ENCODE measurements at regions not wholly inside any gene's neighbourhood (a gene's known extent, or its start where the extent isn't known, plus 50 kb on each side); places are given as distances from the start of the nearest gene placed in this dataset.

DNA sequence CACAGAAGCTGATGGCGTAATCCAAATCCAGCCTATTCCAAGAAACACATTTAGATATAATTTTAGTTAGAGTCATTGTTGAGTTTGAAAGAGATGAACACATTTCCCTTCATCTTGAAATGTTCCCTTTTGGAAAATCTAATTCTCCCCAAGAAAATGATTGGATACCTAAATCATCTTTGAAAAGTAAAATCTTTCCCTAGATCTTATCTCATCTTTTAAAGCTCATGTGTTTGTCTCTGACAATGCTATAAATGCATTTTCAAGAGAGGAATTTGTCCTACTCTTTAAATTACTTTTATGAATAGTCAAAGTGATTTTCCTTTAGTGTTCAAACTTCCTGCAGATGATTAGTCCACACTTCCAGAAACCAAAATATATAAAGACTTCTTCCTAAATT, 82.6 kb upstream of the CNTN6 start:
- H3K4me1 Mint-ChIP-seq (ENCODE audit: low read depth), result peaks cover 6% of the 10 kb centered on the region
- TF ChIP-seq, protein P1, sequence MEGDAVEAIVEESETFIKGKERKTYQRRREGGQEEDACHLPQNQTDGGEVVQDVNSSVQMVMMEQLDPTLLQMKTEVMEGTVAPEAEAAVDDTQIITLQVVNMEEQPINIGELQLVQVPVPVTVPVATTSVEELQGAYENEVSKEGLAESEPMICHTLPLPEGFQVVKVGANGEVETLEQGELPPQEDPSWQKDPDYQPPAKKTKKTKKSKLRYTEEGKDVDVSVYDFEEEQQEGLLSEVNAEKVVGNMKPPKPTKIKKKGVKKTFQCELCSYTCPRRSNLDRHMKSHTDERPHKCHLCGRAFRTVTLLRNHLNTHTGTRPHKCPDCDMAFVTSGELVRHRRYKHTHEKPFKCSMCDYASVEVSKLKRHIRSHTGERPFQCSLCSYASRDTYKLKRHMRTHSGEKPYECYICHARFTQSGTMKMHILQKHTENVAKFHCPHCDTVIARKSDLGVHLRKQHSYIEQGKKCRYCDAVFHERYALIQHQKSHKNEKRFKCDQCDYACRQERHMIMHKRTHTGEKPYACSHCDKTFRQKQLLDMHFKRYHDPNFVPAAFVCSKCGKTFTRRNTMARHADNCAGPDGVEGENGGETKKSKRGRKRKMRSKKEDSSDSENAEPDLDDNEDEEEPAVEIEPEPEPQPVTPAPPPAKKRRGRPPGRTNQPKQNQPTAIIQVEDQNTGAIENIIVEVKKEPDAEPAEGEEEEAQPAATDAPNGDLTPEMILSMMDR (IDR thresholded peaks at IDR 0.05), result no peak
- peaks cover 7% of the 10 kb centered on the region for H3K9me3 Mint-ChIP-seq (ENCODE audit: low read depth)
- no peaks in the 10 kb centered on the region for H3K27me3 Mint-ChIP-seq (ENCODE audit: low read depth)
- no peak overlapping the region for H3K27ac Mint-ChIP-seq (ENCODE audit: unreplicated experiment)
- DNase-seq (ENCODE audit: low spot score), result no peak
- no peaks in the 10 kb centered on the region for H3K36me3 Mint-ChIP-seq (ENCODE audit: low read depth)
- H3K4me3 Mint-ChIP-seq (ENCODE audit: unreplicated experiment), result no peak overlapping the region

DNA sequence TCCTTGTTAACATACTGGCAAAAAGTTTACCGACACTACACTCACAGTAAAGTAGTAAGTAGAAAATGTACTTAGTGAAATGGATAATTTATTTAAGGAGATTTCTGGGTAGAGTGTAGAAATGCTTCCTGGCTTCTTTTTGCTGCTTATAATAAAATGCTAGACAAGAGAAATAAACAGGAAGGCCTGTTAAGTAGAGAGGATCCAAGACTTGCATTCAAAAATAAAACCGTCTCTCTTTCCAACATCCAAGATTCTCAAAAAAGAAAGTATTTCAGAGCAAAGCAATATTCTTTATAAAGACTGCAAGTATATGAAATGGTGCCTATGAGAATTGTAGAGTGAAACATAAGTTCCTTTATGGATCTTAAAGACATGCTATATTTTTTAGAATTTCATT, 77.0 kb upstream of the CNTN6 start:
- TF ChIP-seq, protein P1 (IDR thresholded peaks at IDR 0.05), result no peak
- H3K36me3 Mint-ChIP-seq (ENCODE audit: low read depth), result no peaks in the 10 kb centered on the region
- no peaks in the 10 kb centered on the region for H3K27me3 Mint-ChIP-seq (ENCODE audit: low read depth)
- H3K27ac Mint-ChIP-seq (ENCODE audit: unreplicated experiment), result no peak overlapping the region
- no peaks in the 10 kb centered on the region for H3K4me1 Mint-ChIP-seq (ENCODE audit: low read depth)
- H3K9me3 Mint-ChIP-seq (ENCODE audit: low read depth), result no peaks in the 10 kb centered on the region
- no peak for DNase-seq (ENCODE audit: low spot score)
- H3K4me3 Mint-ChIP-seq (ENCODE audit: unreplicated experiment), result no peak overlapping the region

DNA sequence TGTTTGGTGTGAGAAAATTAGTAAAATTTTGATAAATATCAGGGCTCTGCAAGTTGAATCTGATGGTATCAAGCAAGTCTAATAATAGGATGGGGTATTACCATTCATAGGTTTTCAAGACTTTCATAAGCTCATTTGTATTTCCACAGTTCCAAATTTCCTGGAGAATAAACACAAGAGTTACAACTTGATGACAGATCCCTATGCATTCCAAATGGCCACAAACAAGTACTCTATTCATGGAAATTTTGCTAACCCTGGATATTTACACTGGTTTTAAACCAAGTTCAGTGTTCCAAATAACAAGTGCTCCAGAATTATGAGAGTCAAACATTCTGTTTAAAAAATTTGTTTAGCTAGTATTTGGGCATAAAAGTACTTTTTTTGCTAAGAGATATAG, 75.0 kb upstream of the CNTN6 start:
- Mint-ChIP-seq H3K27me3 (ENCODE audit: low read depth) (no peaks in the 10 kb centered on the region), H3K9me3 (ENCODE audit: low read depth) (no peaks in the 10 kb centered on the region), H3K27ac (ENCODE audit: unreplicated experiment) (no peak overlapping the region)

DNA sequence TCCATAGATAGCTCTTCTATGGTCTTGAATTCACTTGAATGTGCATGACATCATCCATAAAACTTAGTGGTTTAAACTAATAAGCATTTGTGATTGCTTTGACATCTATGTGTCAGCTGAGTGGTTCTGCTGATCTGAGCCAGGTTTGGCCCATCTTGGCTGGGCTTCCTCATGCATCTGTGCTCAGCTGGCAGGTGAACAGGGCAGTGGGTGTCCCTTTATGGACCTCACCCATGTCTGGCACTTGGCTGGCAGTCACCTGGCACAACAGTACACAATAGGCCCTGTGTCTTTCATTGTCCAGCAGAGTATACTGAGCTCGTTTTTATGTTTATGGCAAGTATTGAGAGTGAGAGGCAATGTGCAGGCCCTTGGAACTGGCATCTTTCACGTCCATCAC, 73.7 kb upstream of the CNTN6 start:
- Mint-ChIP-seq H3K4me3 (ENCODE audit: unreplicated experiment) (no peak overlapping the region), H3K36me3 (ENCODE audit: low read depth) (no peaks in the 10 kb centered on the region), H3K27ac (ENCODE audit: unreplicated experiment) (no peak overlapping the region), H3K27me3 (ENCODE audit: low read depth) (no peaks in the 10 kb centered on the region), H3K4me1 (ENCODE audit: low read depth) (no peaks in the 10 kb centered on the region), H3K9me3 (ENCODE audit: low read depth) (no peaks in the 10 kb centered on the region)
- TF ChIP-seq, protein P1 (IDR thresholded peaks at IDR 0.05), result no peak
- no peak for DNase-seq (ENCODE audit: low spot score)

More for the DNA sequence above, 75.0 kb upstream of the CNTN6 start:
- Mint-ChIP-seq H3K4me3 (ENCODE audit: unreplicated experiment) (no peak overlapping the region), H3K36me3 (ENCODE audit: low read depth) (no peaks in the 10 kb centered on the region), H3K4me1 (ENCODE audit: low read depth) (no peaks in the 10 kb centered on the region)
- DNase-seq (ENCODE audit: low spot score), result no peak
- TF ChIP-seq, protein P1 (IDR thresholded peaks at IDR 0.05), result no peak

DNA sequence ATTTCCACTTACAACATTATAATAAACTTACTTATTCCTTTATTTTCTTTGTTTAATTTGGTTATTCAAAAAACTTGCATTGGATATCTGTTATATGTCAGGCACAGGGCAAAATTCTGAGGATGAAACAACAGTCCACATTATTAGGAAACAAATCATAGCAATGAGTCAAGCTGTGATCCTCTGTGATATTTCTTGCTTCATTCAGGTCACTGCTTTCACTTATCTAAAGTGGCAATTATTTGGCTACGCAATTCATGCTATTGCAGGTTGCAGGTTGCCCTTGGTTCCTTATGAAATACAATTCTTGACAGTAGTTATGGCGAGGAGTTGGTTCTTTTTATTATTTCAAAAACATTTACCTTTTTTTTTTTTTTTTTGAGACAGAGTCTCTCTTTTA, 66.4 kb upstream of the CNTN6 start:
- no peak for DNase-seq (ENCODE audit: low spot score)
- Mint-ChIP-seq H3K9me3 (ENCODE audit: low read depth) (peaks cover 5% of the 10 kb centered on the region), H3K27me3 (ENCODE audit: low read depth) (no peaks in the 10 kb centered on the region), H3K27ac (ENCODE audit: unreplicated experiment) (no peak overlapping the region), H3K4me1 (ENCODE audit: low read depth) (no peaks in the 10 kb centered on the region), H3K36me3 (ENCODE audit: low read depth) (no peaks in the 10 kb centered on the region), H3K4me3 (ENCODE audit: unreplicated experiment) (no peak overlapping the region)
- TF ChIP-seq, protein P1 (IDR thresholded peaks at IDR 0.05), result no peak
